ENCODE measurements at regions not wholly inside any gene's neighbourhood (a gene's known extent, or its start where the extent isn't known, plus 50 kb on each side); places are given as distances from the start of the nearest gene placed in this dataset.

DNA sequence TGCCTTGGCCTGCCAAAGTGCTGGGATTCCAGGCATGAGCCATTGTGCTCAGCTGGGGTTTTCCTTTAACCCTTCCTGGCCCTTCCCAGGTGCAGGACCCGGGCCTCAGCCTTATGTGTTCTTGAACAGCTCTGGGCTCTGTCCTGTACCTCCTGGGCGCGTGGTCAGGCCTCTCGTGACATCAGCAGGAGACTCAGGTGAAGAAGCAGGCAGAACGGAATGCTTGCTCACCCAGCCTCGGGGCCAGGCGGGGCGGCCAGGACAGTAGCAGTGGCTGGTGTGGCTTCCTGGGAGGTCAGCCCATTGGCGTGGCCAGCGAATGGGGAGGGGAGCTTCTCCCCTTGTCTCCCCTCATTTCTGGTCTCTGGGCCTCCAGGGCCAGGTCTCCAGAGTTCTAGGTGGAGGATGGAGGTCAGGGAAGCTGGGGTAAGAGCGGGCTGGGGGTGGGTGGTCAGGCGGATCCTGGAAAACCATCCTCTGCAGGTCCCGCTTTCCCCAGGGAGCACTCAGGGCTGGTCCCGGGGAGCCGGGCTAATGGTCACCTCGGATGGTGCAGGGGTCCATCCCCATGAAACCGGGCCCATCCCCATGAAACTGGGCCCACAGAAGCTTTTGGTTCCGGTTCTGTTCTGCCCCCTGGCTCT is 281.5 kb downstream of the SEC14L1 start:
- no peak for DNase-seq

DNA sequence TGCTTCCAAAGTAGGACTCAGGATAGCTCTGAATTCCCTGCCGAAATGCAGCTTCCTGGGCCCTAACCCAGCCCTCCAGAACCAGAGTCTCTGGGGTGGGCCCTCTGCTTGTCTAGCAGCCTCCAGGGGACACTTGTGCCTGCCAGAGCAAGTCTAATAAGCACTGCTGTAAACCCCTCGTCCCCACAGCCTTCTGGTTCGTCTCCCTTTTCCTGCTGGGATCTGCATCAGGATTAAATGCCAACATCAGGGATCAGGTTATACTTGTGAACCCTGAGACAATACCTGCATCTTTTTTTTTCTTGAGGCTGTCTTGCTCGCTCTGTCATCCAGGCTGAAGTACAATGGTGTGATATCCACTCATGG is 282.0 kb downstream of the SEC14L1 start:
- DNase-seq: no peak

DNA sequence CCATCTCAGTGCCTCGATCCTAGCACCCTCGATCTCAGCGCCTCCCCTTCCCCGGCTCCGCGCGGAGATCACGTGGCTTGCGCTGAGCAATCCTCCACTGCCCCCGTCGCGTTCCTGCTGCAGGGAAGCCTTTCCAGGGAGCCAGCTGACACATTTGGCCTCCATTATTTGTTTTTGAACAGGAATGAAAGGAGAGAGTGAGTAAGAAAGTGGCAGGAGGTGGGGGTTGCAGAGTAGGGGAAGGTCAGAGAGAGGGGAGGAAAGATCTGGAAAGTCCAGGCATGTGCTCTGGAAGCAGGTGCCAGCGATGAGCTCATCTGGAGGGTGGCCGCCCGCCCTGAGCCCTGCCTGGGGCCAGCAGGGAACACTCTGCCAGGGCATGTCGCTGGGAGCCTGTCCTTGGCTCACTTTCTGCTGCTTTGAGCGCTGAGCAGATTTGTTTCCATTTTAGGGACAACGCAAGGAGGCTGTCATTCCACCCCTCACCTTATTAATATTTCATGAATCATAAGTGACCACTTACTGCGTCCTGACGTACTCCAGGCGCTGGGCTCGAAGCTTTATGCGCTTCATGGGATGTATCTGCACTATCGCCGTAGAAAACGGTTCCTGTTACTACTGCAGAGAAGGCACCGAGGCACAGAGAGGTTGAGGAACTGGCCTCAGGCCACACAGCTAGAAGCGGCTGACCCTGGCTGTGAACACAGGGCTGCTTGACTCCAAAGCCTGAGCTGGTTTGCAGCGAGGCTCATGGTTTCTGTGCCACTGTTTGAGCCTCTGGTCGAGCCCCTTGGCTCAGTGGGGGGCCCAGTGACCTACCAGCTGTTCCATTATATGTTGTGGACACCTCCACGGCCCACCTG is 283.1 kb downstream of the SEC14L1 start:
- DNase-seq: no peak

DNA sequence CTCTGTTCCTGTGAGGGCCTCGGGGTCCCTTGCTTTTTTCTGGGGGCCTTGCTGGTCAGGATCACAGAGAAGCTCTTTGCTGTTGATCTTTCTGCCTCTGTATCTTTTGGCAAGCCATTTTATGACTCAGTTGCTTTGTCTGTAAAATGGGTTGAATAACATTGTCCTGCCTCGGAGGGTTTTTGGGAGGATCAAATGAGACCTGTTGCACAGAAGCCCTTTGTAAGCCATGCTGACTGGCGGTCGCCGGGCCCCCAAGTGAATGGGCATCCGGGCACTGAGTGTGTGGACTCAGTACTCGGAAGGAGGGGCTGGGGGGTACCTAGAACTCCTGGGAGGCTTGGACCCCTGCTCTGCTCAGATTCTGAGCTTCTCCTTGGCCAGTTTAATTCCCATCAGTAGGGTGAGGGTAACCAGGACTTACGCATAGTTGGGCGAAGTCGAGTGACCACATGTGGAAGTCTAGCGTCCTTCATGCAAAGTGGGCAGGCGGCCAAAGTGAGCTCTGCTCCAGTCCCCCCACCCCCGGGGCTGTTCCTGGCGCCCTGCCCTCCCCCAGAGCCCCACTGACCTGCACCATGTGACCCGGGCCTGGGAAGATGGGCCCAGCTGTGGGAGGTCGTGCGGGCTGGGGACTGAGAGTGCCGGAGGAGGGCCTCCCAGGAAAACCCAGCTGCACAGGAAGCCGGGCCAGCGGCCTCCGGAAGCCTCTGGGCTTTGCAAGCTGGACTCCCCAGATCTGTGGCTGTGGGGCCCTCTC is 284.0 kb downstream of the SEC14L1 start:
- no peak for DNase-seq

DNA sequence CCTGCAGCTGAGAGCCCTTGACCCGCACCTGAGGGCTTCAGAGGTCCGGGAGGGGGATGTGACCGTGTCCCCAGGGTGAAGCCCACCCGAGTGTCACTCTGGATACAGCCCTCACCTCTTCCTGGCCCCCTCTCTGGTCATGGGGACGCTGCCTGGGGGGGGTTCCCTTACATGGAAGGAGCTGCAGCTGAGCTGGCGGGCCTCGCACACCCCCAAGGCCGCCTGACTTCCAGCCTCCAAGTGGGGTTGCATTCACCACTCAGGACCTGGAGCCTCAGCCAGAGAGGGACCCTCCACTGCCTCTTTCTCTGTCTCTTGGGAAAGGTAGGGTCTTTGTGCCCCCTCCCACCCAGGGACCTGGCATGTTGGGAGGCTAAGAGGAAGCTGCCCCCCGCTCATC is 284.6 kb downstream of the SEC14L1 start:
- DNase-seq: no peak

DNA sequence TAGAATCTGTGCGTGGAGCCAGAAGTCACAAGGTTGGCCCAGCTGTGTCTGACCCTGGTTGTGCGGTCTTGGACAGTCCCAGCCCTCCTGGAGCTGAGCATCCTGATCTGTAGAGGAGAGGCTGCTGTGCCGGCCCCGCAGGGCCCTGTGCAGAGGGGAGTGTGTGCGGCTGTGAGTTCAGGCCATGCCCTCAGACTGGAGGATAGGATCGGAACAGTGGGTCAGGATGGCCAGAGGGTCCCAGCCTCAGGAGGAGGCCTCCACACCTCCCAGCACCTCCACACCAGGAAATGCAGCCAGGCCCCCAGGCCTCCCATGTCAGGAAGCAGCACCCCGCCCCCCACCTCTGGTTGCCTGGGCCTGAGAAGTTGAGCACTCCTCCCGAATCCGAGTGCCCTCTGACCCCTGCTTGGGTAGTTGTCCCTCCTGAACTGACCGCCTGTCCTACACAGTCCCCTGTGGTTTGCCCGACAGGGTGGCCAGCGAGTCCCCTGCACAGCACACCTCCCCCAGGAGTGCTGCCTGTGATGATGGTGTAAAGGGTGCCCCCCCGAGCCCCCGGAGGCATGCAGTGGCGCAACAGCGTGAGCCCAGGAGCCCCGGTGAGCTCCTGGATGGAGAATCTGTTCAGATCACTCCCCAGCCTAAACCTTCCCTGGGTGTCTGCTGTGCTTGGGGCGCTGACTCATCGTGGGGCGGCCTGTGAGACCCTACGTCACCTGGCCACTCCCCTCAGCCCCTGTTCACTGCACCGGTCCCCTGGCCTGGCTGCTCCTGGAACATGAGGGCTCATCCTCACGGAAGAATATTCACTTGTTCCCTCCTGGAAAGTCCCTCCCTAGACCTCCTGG is 285.2 kb downstream of the SEC14L1 start:
- no peak for DNase-seq

DNA sequence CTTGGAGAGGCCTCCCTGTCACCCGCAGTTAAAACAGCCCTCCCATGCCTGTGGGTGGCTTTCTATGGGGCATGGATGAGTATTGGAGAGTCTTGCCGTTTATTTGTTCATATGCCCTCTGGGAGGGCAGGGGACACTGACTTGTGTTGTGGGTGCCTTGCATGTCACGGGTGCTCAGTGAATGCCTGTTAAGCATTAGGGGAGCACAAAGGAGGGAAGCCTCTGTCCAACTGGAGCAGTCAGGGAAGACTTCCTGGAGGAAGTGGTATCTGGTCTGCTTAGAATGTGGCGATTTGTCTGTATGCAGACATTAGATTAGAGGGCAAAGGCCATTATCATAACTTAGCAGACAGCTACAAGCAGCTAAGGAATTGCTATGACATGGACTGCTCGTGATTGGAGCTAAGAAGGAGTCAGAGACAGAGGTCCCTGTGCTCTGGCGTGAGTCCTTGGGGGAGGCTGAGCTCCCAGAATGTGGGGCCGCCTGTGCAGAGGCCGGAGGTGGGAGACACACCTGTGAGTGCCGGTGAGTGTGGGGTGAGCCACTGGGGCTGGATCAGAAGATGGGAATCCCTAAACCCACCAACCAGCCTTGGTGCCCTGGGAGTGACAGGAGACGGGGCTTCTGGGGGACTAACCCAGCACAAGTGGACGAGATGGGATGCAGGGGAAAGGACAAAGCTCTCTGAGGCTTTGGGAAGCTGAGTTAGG is 286.1 kb downstream of the SEC14L1 start:
- no peak for DNase-seq

DNA sequence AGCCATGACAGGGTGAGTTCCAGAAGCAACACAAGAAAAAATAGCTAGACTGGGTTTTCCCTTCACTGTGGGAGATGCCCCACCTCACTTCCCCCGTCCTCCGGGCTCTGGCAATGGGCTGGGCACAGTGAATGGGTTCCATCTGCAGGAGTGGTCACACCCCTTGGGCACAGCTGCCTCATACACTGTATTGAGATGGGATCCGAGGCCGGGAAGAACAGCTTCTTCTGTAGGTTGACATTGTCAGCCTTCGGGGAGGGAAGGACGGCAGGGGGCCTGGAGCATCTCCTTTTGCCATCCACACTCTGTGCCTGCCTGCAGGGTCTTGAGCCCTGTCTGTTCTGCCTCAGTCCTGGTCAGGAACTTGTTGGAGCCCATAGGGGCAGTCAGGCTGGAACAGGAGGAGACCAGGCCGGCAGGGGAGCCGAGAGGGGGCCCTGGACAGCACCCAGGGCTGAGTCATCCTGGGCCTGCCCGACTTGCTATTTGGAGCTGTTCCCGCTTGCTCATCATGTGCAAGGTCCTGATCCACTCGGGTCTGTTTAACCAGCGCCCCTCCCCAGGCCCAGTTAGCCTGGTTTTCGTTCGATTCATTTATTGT is 286.7 kb downstream of the SEC14L1 start:
- DNase-seq: no peak

DNA sequence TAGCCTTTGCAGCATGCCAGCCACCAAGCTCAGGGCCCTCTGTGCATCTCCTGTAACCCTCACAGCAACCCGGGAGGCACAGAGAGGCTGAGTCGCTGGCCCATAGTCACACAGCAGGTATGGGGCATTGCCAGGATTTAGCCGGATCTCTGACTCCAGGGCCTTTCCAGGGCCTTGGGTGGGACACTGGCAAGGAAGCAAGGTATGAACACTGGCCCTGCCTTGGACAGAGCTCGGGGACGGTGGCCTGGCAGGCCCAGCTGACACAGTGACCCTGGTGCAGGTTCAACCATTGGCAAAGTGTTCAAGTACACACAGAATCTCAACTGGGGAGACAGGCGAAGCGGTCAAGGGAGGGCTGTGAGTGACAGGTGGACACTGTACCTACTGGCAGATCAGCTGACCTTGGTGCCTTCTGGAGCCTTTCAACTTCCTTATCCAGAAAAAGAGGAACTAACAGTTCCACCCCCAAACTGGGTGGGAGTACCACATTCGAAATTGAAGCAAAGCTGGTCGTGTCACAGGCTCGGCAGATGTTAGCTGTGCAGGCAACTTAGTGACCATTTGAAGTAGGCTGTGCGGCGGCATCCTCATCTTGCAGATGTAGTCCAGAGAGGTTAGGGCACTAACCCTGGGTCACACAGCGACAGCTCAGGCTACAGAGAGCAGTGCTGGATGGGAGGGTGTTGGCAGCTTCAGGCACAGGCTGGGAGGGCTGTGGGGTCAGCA is 287.4 kb downstream of the SEC14L1 start:
- DNase-seq: no peak

DNA sequence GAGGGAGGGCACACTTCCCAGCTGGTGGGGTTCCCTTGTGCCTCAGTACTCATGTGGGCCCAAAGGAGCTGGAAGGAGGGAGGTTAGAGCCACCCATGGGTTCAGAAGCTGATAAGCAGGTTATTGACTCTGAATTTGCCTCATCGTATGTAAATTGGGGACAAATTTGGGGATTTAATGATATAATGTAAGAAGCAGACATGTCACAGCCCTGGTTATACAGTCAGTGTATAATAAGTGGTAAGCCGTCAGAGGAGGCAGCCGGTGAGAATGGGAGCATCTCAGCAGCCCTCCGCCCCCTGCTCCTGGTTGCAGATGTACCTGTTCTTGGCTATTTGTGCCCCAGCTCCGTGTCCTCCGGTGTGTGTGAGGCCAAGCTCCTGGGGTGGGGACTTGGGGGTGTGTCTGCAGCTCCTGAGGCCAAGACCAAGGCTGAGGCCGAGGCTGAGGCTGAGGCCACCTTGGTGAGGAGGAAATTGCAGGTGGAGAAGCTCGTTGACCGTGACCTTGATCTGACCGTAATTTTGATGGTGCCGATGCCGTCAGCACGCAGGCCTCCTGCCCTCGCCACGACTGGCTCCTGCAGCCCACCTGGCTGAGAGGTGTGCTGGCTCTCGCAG is 288.1 kb downstream of the SEC14L1 start:
- DNase-seq: no peak

DNA sequence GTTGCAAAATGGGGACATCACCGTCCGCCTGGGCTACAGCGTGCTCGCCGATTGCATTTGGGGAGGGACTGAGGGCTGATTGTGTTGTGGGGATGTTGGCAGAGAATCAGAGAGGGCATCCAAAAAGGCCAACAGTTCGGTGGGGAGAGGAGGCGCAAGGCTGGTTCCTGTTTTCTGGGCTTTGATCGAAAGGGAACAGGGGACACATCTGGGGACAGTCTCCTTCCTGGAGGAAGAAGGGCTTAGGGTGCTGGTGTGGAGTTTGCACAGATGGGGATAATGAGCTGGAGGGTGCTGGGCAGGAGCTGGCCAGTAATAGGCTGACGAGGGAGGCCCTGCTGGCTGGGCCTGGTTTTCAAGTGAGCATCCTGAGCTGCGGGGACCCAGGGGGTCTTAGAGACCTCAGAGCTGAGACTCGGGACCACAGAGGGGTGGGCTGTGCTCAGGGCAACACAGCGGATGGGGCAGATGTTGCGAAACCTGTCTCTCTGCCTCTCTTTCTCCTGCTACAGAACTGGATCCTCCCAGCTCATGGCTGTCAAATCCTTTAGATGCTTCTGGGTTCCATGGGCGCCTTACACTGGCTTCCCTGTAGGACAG is 288.7 kb downstream of the SEC14L1 start:
- no peak for DNase-seq

DNA sequence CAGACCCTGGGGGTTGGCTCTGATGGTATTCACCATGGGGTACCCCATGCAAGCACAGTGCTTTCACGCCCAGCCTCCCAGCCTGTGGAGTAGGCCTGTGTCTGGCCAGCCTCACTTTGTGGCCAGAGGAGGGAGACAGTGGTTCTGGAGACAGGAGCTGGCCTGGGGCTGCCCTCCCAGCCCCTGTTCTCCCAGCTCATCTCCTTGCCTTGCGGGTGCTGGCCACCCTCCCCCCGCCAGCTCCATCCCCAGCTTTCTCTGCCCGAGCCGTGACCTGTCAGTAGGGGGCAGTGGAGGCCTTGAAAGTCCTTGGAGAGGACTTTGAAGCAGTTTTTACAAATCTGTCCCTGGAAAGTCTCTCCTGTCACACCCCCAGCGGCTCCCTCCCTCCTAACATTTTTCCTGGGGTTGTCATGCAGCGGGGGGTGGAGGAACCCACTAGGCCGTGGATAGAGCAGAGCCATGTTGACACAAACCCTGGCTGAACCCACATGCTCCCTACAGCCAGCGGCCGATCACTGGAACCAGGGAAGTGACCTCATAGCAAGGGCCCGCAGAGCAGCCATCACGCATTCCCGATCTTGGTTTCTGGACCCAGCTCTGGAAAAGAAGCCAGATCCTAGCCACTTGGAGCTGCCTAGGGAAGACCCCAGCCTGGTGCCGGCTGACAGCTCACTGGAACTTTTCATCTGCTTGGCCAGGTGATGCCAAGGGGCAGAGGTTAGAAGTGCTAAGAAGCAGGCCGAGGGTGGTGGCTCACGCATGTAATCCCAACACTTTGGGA is 289.4 kb downstream of the SEC14L1 start:
- no peak for DNase-seq

DNA sequence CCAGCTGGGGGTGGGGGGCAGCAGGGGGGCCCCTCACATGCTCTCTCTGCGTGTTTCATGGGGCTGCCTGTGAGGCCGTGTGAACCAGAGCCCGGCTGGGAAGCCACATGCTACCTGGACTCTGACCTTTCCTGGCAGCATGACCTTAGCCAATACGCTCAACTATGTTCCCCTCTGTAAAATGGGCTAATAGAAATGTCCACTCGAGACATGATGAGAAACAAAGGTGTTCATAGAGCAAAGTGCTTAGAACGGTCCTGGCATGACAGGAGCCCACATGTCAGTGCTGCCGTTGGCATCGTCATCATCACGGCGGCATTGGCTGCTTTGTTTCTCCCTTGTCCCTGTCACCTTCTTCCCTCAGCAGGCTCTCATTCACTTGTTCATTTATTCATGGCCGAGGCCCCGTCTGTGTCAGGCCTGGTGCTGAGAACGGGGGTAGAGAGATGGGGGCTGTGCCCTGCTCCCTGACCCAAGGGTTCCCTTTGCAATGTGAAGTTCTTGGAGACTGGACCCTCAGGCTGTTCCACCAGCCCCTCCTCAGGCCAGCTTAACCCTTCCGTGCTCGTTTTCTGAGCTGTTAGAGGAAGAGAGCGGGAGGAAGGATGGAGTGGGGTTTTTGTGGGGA is 291.4 kb downstream of the SEC14L1 start:
- DNase-seq: no peak

DNA sequence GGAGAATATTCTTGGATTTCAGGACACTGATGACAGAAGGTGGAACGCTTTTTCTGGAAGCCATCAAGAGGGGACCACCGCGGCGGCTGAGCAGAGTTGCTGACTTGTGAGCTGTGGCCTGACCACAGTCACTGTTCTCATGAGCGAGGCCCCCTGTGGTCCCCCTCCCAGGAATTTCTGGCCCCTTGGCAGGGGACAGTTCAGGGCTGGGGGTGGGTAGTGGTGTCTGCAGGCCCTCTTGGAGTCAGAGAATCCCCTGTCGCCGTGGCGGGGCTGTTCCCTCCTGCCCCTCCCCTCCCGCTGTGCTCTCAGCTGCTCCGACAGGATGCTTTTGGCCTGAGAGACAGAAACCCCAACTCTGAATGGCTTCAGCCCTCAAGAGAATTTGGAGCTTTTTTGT is 292.0 kb downstream of the SEC14L1 start:
- DNase-seq: no peak

DNA sequence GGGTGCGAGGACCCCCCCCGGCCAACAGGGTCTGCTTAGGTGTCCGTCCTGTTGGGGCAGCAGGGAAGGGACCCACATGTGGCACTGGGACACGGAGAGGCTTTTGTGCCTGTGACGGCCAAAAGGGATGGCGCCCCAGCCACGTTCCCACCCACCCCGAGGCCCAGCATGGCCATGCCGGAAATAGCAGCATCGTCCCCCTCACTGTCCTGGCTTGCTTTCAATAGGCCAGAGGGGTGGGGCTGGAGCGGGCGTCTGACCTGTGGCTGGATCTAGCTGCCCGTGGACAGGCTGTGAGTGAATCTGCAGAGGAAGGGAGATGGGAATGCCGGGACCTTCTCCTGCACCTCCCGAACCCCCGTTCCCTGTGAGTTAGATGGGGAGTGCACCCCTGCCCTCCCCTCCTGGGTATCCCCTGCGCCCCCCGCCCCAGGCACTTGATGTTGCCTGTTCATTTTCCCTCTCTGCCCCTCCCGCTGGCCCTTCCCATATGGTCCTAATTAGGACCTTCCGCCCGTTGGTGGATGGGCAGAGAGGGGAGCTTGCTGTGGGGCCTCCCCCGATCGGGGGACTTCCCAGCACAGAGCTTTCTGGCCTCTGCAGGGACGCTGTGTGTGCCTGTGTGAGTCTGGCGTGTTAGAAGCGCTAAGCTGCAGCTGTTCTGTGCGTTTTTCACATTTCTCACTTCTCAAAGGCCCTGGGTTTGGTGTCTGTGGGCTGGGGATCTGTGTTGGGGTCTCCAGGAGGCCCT is 292.8 kb downstream of the SEC14L1 start:
- no peak for DNase-seq

DNA sequence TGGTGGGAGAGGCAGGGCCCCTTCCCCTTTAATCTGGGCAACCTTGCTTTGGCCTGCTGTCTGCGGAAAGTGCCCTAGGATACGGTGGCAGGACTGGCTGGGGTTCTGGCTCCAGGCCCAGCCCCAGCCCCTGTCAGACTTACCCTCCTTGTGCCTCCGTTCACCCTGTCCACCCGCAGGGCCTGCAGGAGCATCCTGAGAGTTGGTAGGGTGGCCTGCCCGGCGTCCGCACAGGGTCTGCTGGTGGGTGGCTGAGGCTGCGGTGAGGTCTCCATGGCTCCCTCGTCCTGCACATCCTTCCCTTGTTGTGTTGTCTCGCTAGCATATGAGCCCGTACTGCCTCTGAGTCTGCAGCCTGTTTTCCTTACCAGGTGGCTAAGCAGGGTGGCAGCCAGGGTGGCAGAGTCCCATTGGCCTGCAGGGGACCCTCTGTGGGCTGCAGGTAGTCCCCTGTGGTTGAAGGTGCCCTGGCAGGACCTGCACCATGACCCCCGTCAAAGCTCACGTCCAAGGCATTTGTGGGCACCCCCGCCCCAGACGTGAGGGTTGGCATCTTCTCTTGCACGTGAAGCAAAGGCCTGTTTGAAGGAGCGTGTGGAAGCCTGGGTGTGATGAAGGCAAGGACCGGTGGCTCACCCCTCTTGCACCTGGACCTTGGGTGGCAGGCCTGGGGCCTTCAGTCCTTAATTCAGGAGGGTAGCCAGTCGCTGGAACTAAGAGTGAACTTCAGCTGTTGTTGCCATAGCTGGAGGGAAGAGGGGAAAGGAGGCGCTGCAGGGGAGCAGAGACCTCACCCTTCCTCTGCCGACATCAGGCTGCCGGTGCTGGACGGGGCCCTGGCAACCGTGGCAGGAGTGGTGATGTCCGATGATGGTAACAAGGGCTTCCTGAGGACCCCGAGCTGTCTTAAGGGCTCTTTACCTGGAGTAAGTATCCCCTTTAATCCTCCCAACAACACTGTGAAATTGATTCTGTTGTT is 293.7 kb downstream of the SEC14L1 start:
- no peak for DNase-seq
